Mesenchymal stem cell (in vitro differentiated cells and primary cell): ENCODE measurements at regions not wholly inside any gene's neighbourhood (a gene's known extent, or its start where the extent isn't known, plus 50 kb on each side); places are given as distances from the start of the nearest gene placed in this dataset.

Experiments
- DNase-seq: peaks from one replicate; pipeline ENCODE4 v3.0.0-alpha.2; 2013
- H2AFZ ChIP-seq: one replicate; pipeline ENCODE4 v1.6.1; 2013; ENCODE audit warnings: low read depth, mild to moderate bottlenecking, control low read depth, inconsistent platforms, low read length, moderate library complexity
- H2AK5ac ChIP-seq: 2 replicates; pipeline ENCODE4 v1.6.1; 2013; ENCODE audit warnings: low read length, moderate library complexity, mild to moderate bottlenecking, inconsistent platforms; ENCODE audit not compliant: severe bottlenecking
- H2BK120ac ChIP-seq: one replicate; pipeline ENCODE4 v1.6.1; 2013; ENCODE audit warnings: low read depth, mild to moderate bottlenecking, inconsistent platforms, low read length, moderate library complexity
- H2BK12ac ChIP-seq, 2 experiments: one replicate each; pipeline ENCODE4 v1.6.1; 2013; ENCODE audit warnings: inconsistent platforms in 2 of 2, low read length in 2 of 2, mild to moderate bottlenecking in 2 of 2, moderate library complexity in 2 of 2, control low read depth in 1 of 2
- H2BK15ac ChIP-seq: one replicate; pipeline ENCODE4 v1.6.1; 2013; ENCODE audit warnings: mild to moderate bottlenecking, low read depth, inconsistent platforms; ENCODE audit not compliant: poor library complexity, severe bottlenecking
- H2BK5ac ChIP-seq: 2 replicates; pipeline ENCODE4 v1.6.1; 2013; ENCODE audit warnings: low read depth, mild to moderate bottlenecking, low read length, control low read depth, inconsistent platforms; ENCODE audit not compliant: poor library complexity, severe bottlenecking
- H3K14ac ChIP-seq, 2 experiments: one replicate each; pipeline ENCODE4 v1.6.1; 2013; ENCODE audit warnings: inconsistent platforms in 2 of 2, low read length in 2 of 2, control low read depth in 1 of 2, mild to moderate bottlenecking in 1 of 2, moderate library complexity in 1 of 2
- H3K18ac ChIP-seq, 2 experiments: one replicate each; pipeline ENCODE4 v1.6.1; 2013; ENCODE audit warnings: inconsistent platforms in 2 of 2, low read length in 2 of 2, control low read depth in 1 of 2, low read depth in 1 of 2, mild to moderate bottlenecking in 1 of 2
- H3K23ac ChIP-seq, 2 experiments: one replicate each; pipeline ENCODE4 v1.6.1; 2013; ENCODE audit warnings: inconsistent platforms in 2 of 2, low read length in 2 of 2, mild to moderate bottlenecking in 2 of 2, moderate library complexity in 2 of 2, control low read depth in 1 of 2
- H3K27ac ChIP-seq: 2 replicates; pipeline ENCODE4 v1.5.1; 2013; ENCODE audit warnings: mild to moderate bottlenecking, moderate library complexity, low read length, control low read depth, inconsistent platforms; ENCODE audit not compliant: poor library complexity, severe bottlenecking
- H3K27me3 ChIP-seq, 2 experiments: 2 replicates each; pipeline versions ENCODE4 v1.6.1 to v1.7.0; 2013; ENCODE audit warnings: low read length in 2 of 2, mild to moderate bottlenecking in 2 of 2, moderate library complexity in 2 of 2, control low read depth in 1 of 2, inconsistent platforms in 1 of 2; ENCODE audit not compliant: control insufficient read depth in 1 of 2, insufficient read depth in 1 of 2
- H3K36me3 ChIP-seq, 2 experiments: 2 replicates each; pipeline versions ENCODE4 v1.6.1 to v1.7.0; 2013; ENCODE audit warnings: low read length in 2 of 2, control low read depth in 1 of 2, inconsistent platforms in 1 of 2, low read depth in 1 of 2, mild to moderate bottlenecking in 1 of 2; ENCODE audit not compliant: insufficient read depth in 2 of 2, control insufficient read depth in 1 of 2
- H3K4ac ChIP-seq, 2 experiments: one replicate each; pipeline ENCODE4 v1.6.1; 2013; ENCODE audit warnings: inconsistent platforms in 2 of 2, low read length in 2 of 2, mild to moderate bottlenecking in 2 of 2, moderate library complexity in 2 of 2, control low read depth in 1 of 2, low read depth in 1 of 2
- H3K4me1 ChIP-seq: 2 replicates; pipeline ENCODE4 v1.6.1; 2013; ENCODE audit warnings: low read depth, low read length, control low read depth; ENCODE audit not compliant: control insufficient read depth, insufficient read depth
- H3K4me2 ChIP-seq: 2 replicates; pipeline ENCODE4 v1.6.1; 2013; ENCODE audit warnings: low read length, mild to moderate bottlenecking, inconsistent platforms; ENCODE audit not compliant: poor library complexity, severe bottlenecking
- H3K4me3 ChIP-seq, 2 experiments: 2 replicates each; pipeline versions ENCODE4 v1.5.1 to v1.7.0; 2013; ENCODE audit warnings: low read length in 2 of 2, mild to moderate bottlenecking in 2 of 2, control low read depth in 1 of 2, low read depth in 1 of 2; ENCODE audit not compliant: insufficient read depth in 1 of 2
- H3K79me1 ChIP-seq: replicated peaks from 2 replicates; pipeline ENCODE4 v1.6.1; 2013; ENCODE audit warnings: mild to moderate bottlenecking, control low read depth, low read length, inconsistent platforms; ENCODE audit not compliant: poor library complexity, severe bottlenecking
- H3K9ac ChIP-seq: 2 replicates; pipeline ENCODE4 v1.7.0; 2013; ENCODE audit warnings: mild to moderate bottlenecking, low read length, moderate library complexity
- H3K9me3 ChIP-seq: 2 replicates; pipeline ENCODE4 v1.7.0; 2013; ENCODE audit warnings: mild to moderate bottlenecking, low read length; ENCODE audit not compliant: control insufficient read depth
- H4K8ac ChIP-seq: one replicate; pipeline ENCODE4 v1.6.1; 2013; ENCODE audit warnings: inconsistent platforms, mild to moderate bottlenecking, low read length, moderate library complexity
- H4K91ac ChIP-seq: one replicate; pipeline ENCODE4 v1.6.1; 2013; ENCODE audit warnings: mild to moderate bottlenecking, low read length, inconsistent platforms
- WGBS: methylation state at CpG from one replicate; pipeline ENCODE4 v1.1.7; 2013; ENCODE audit warnings: mixed read lengths; 5-methylcytosine and 5-hydroxymethylcytosine counted together

GRCh38 chr5:143471041-143471509 lies 67.6 kb upstream of the NR3C1 start:
- Histone ChIP-seq H4K8ac (no peak overlapping the region), H2BK120ac (no peak overlapping the region), H3K27me3 (no peaks in the 10 kb centered on the region), H3K9ac (peak overlapping the region; percentile 0), H2BK12ac (no peak overlapping the region), H3K9me3 (no peaks in the 10 kb centered on the region), H3K36me3 (no peaks in the 10 kb centered on the region), H2AK5ac (peak overlapping the region; percentile 91), H3K18ac (no peak overlapping the region), H2BK5ac (peak overlapping the region; percentile 46), H3K79me1 (no peaks in the 10 kb centered on the region), H4K91ac (no peak overlapping the region), H3K4me3 (no peak overlapping the region), H3K14ac (no peak overlapping the region), H3K4me1 (peaks cover 6% of the 10 kb centered on the region), H3K4ac (no peak overlapping the region), H2BK15ac (no peak overlapping the region), H3K4me2 (no peak overlapping the region), H2AFZ (no peak overlapping the region), H3K23ac (no peak overlapping the region), H3K27ac (peak overlapping the region; percentile 96)
- peak; percentile 94 for DNase-seq
- 100% methylated on average over 1 of the region's 1 CpG for WGBS

DNA sequence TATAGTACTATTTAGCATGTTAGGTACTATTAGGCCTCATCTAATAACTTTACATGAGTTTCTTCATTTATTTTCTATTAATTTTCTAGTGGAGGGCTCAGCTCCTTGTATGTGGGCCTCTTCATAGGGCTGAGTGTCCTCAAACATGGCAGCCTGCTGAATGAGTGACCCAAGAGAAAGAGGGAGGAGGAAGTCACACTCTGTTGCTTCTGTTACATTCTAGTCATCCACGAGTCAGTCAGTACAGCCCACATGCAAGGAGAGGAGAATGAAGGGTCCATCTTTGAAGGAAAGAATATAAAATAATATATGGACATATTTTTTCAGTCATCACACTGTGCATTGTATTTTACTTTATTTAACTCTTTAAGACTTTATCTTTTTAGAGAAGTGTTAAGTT lies 66.6 kb upstream of the NR3C1 start:
- no CpG with 5 or more reads among the region's 1 CpG for WGBS
- no peak for DNase-seq
- no peak overlapping the region for H3K4ac ChIP-seq
- peak overlapping the region in 1 of 2 experiments; percentile 57 for H2BK12ac ChIP-seq
- H3K27ac ChIP-seq: peak overlapping the region; percentile 96
- no peak overlapping the region for H2AFZ ChIP-seq
- no peak overlapping the region for H3K23ac ChIP-seq
- no peaks in the 10 kb centered on the region for H3K79me1 ChIP-seq
- no peak overlapping the region for H4K91ac ChIP-seq
- H2BK5ac ChIP-seq: no peak overlapping the region
- H2BK120ac ChIP-seq: no peak overlapping the region
- no peaks in the 10 kb centered on the region for H3K27me3 ChIP-seq
- H3K4me3 ChIP-seq: no peak overlapping the region
- H3K18ac ChIP-seq: no peak overlapping the region
- H3K4me1 ChIP-seq: peaks cover 6% of the 10 kb centered on the region
- no peaks in the 10 kb centered on the region for H3K9me3 ChIP-seq
- H4K8ac ChIP-seq: no peak overlapping the region
- H3K9ac ChIP-seq: no peak overlapping the region
- no peak overlapping the region for H3K4me2 ChIP-seq
- no peak overlapping the region for H2AK5ac ChIP-seq
- no peaks in the 10 kb centered on the region for H3K36me3 ChIP-seq
- H3K14ac ChIP-seq: no peak overlapping the region
- H2BK15ac ChIP-seq: no peak overlapping the region

DNA sequence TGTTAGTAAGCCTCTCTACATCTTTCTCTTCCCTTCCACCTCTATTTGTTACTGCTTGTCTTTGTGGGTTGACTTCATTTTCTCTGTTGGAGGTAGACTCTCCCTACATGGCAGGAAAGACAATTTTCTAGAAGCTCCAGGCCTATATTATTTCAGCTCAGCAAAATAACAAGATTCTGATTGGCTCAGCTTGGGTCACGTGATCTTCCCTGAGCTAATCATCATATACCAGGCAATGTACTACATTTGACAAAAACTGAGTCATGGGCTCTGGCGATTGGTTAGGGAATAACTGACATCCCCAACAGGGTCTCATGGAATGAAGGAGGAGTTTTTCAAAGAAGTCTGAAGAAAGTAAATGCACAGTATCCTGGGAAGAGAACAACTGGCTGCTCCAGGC lies 65.6 kb upstream of the NR3C1 start:
- H2BK12ac ChIP-seq: no peak overlapping the region
- H2BK120ac ChIP-seq: no peak overlapping the region
- no peak overlapping the region for H3K4me2 ChIP-seq
- no peak overlapping the region for H3K23ac ChIP-seq
- no peak overlapping the region for H2AFZ ChIP-seq
- no peaks in the 10 kb centered on the region for H3K79me1 ChIP-seq
- no peaks in the 10 kb centered on the region for H3K9me3 ChIP-seq
- no peaks in the 10 kb centered on the region for H3K36me3 ChIP-seq
- H3K27ac ChIP-seq: no peak overlapping the region
- H3K9ac ChIP-seq: no peak overlapping the region
- peak overlapping the region; percentile 31 for H2AK5ac ChIP-seq
- no peak overlapping the region for H2BK15ac ChIP-seq
- H3K14ac ChIP-seq: no peak overlapping the region
- 100% methylated on average over 2 of the region's 2 CpGs for WGBS
- H3K4me1 ChIP-seq: peaks cover 6% of the 10 kb centered on the region
- no peak overlapping the region for H4K8ac ChIP-seq
- H3K27me3 ChIP-seq: no peaks in the 10 kb centered on the region
- H3K4ac ChIP-seq: no peak overlapping the region
- no peak overlapping the region for H3K4me3 ChIP-seq
- H4K91ac ChIP-seq: no peak overlapping the region
- no peak overlapping the region for H3K18ac ChIP-seq
- no peak for DNase-seq
- H2BK5ac ChIP-seq: no peak overlapping the region

- Histone ChIP-seq H3K27ac (no peak overlapping the region), H3K18ac (no peak overlapping the region), H3K4ac (no peak overlapping the region), H2BK120ac (no peak overlapping the region), H4K91ac (no peak overlapping the region), H2BK15ac (no peak overlapping the region), H2AK5ac (no peak overlapping the region), H3K9ac (no peak overlapping the region), H3K4me2 (no peak overlapping the region), H3K27me3 (no peaks in the 10 kb centered on the region), H3K4me3 (no peak overlapping the region), H3K4me1 (peaks cover 3% of the 10 kb centered on the region), H3K14ac (no peak overlapping the region), H3K9me3 (no peaks in the 10 kb centered on the region), H2BK5ac (no peak overlapping the region), H2AFZ (no peak overlapping the region), H3K23ac (no peak overlapping the region), H2BK12ac (no peak overlapping the region), H4K8ac (no peak overlapping the region), H3K36me3 (no peaks in the 10 kb centered on the region), H3K79me1 (no peaks in the 10 kb centered on the region)
- WGBS: no CpG with 5 or more reads among the region's 1 CpG
- no peak for DNase-seq
Observed at GRCh38 chr5:143466632-143467031, 63.1 kb upstream of the NR3C1 start.
